Loucy (cell line): ENCODE measurements at regions not wholly inside any gene's neighbourhood (a gene's known extent, or its start where the extent isn't known, plus 50 kb on each side); places are given as distances from the start of the nearest gene placed in this dataset.

ENCODE experiments used
- H2AFZ ChIP-seq: fragments of 200-600 bp; sonication (generic); 2 replicates; pipeline ENCODE4 v1.6.0; 2016; ENCODE audit warnings: antibody characterized with exemption, mild to moderate bottlenecking, low read length, moderate library complexity
- H3F3A ChIP-seq: fragments of 200-600 bp; 2 replicates; pipeline ENCODE4 v1.6.0; 2016; ENCODE audit warnings: antibody characterized with exemption, low read depth, mild to moderate bottlenecking
- H3K27me3 ChIP-seq: fragments of 200-600 bp; sonication (generic); 2 replicates; pipeline ENCODE4 v1.6.1; 2014; ENCODE audit warnings: low read length, mild to moderate bottlenecking; ENCODE audit not compliant: insufficient read depth, poor library complexity, severe bottlenecking
- H3K36me3 ChIP-seq: fragments of 200-600 bp; sonication (generic); 2 replicates; pipeline ENCODE4 v1.6.1; 2016; ENCODE audit warnings: low read length; ENCODE audit not compliant: insufficient read depth
- H3K4me1 ChIP-seq: fragments of 200-600 bp; sonication (generic); 2 replicates; pipeline ENCODE4 v1.5.1; 2014; ENCODE audit warnings: low read length, mild to moderate bottlenecking; ENCODE audit not compliant: insufficient read depth, poor library complexity, severe bottlenecking
- H3K4me2 ChIP-seq: fragments of 200-600 bp; sonication (generic); 2 replicates; pipeline ENCODE4 v1.6.0; 2014; ENCODE audit warnings: antibody characterized with exemption, low read length, low read depth, mild to moderate bottlenecking; ENCODE audit not compliant: poor library complexity, severe bottlenecking
- H3K4me3 ChIP-seq: fragments of 200-600 bp; sonication (generic); 2 replicates; pipeline ENCODE4 v1.5.1; 2014; ENCODE audit warnings: low read length, mild to moderate bottlenecking, mixed read lengths; ENCODE audit not compliant: poor library complexity, severe bottlenecking
- H3K79me2 ChIP-seq: fragments of 200-600 bp; sonication (generic); 2 replicates; pipeline ENCODE4 v1.6.1; 2014; ENCODE audit warnings: low read length; ENCODE audit not compliant: insufficient read depth
- H3K9ac ChIP-seq: fragments of 200-600 bp; sonication (generic); 2 replicates; pipeline ENCODE4 v1.6.0; 2014; ENCODE audit warnings: mild to moderate bottlenecking, low read depth, low read length, moderate library complexity; ENCODE audit not compliant: poor library complexity, severe bottlenecking
- H3K9me2 ChIP-seq: fragments of 200-600 bp; sonication (generic); replicated peaks from 2 replicates; pipeline ENCODE4 v1.6.1; 2016; ENCODE audit warnings: low read depth, low read length, mixed read lengths
- H3K9me3 ChIP-seq: fragments of 200-600 bp; sonication (generic); 2 replicates; pipeline ENCODE4 v1.6.1; 2014; ENCODE audit warnings: mild to moderate bottlenecking, antibody characterized with exemption, low read length, low read depth; ENCODE audit not compliant: insufficient read depth
- H4K20me1 ChIP-seq: fragments of 200-600 bp; sonication (generic); 2 replicates; pipeline ENCODE4 v1.6.0; 2014; ENCODE audit warnings: antibody characterized with exemption, low read length, mild to moderate bottlenecking; ENCODE audit not compliant: insufficient read depth, poor library complexity, severe bottlenecking
- CTCF ChIP-seq: fragments of 200-600 bp; sonication (generic); conservative IDR thresholded peaks from 2 replicates; pipeline ENCODE4 v1.5.1; 2014; ENCODE audit warnings: mild to moderate bottlenecking, antibody characterized with exemption, low read length
- EZH2phosphoT487 ChIP-seq: fragments of 200-600 bp; IDR thresholded peaks from 2 replicates; pipeline ENCODE4 v1.6.1; 2018; ENCODE audit warnings: antibody characterized with exemption, mild to moderate bottlenecking, moderate library complexity, borderline replicate concordance

GRCh38 chr6:102581378-102582124, 1188.0 kb downstream of the GRIK2 start:
- Histone ChIP-seq H3K79me2 (no peaks in the 10 kb centered on the region), H3F3A (no peaks in the 10 kb centered on the region), H4K20me1 (no peaks in the 10 kb centered on the region), H2AFZ (no peak overlapping the region), H3K9me3 (no peaks in the 10 kb centered on the region; the same call in 1 of the 2 replicates), H3K9me2 (no peaks in the 10 kb centered on the region), H3K4me3 (no peak overlapping the region), H3K27me3 (no peaks in the 10 kb centered on the region), H3K36me3 (no peaks in the 10 kb centered on the region), H3K9ac (no peak overlapping the region), H3K4me2 (no peak overlapping the region), H3K4me1 (no peaks in the 10 kb centered on the region)
- TF ChIP-seq CTCF (no peak), EZH2phosphoT487 (no peak)

DNA sequence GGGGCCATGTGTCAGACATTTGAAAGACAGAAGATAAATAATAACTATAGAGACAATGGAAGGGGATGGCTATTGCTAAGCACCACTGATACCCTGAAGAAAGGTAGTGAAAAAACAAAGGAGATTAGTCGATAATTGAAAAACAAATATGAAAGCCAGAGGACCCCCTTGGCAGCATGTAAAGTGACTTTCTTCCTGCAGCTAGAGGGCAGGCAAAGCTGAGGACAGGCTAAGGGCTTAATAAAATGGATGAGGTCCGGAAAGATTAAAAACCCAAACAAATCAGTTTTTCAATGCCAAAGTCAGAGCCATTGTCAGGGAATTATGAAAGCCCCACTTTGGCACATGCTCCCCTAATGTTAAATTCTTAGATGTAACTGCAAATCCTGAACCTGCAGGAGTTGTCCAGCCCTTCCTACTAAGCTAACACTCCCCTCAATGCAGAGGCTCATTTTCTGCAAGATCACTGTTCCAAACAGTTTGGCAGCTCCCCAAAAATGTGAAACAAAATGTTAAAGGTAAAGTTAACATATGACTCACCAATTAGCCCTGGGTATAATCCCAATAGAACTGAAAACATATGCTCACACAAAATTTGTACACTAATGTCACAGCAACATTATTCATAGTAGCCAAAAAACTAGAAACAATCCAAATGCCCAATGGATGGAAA, 1177.9 kb downstream of the GRIK2 start:
- Histone ChIP-seq H3K9me2 (no peaks in the 10 kb centered on the region), H3F3A (no peaks in the 10 kb centered on the region), H3K79me2 (no peaks in the 10 kb centered on the region), H3K36me3 (no peaks in the 10 kb centered on the region), H3K9ac (no peak overlapping the region), H4K20me1 (no peaks in the 10 kb centered on the region), H2AFZ (no peak overlapping the region), H3K4me2 (no peak overlapping the region), H3K27me3 (no peaks in the 10 kb centered on the region), H3K4me1 (no peaks in the 10 kb centered on the region), H3K4me3 (no peak overlapping the region), H3K9me3 (no peaks in the 10 kb centered on the region)
- TF ChIP-seq EZH2phosphoT487 (no peak), CTCF (no peak)

DNA sequence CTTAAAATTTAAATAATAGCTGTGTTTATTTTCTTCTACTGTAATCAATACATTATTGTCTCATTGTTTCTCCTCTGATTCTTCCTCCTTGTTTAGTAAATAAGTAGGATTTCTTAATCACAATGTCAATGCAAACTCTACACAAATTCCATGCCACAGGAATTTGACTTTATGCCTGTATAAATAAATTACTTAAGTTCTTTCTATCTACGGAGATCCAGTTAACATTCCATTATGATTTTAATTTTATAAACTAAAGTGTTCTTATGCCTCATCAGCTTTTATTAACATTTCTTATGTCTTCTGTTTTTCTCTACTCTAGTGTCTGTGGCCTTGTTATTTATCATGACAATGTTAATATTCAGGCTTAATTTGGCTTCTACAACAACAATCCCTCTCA, 1169.2 kb downstream of the GRIK2 start:
- no peak overlapping the region for H3K4me2 ChIP-seq
- no peaks in the 10 kb centered on the region for H3K4me1 ChIP-seq
- TF ChIP-seq EZH2phosphoT487 (no peak), CTCF (no peak)
- no peaks in the 10 kb centered on the region for H3K27me3 ChIP-seq
- H3K9ac ChIP-seq = no peak overlapping the region
- no peaks in the 10 kb centered on the region for H3F3A ChIP-seq
- H3K9me3 ChIP-seq = no peaks in the 10 kb centered on the region
- H3K36me3 ChIP-seq = no peaks in the 10 kb centered on the region
- no peaks in the 10 kb centered on the region for H4K20me1 ChIP-seq
- no peaks in the 10 kb centered on the region for H3K9me2 ChIP-seq
- H3K4me3 ChIP-seq = no peak overlapping the region
- no peaks in the 10 kb centered on the region for H3K79me2 ChIP-seq
- no peak overlapping the region for H2AFZ ChIP-seq
